ENCODE measurements at regions not wholly inside any gene's neighbourhood (a gene's known extent, or its start where the extent isn't known, plus 50 kb on each side); places are given as distances from the start of the nearest gene placed in this dataset.

DNA sequence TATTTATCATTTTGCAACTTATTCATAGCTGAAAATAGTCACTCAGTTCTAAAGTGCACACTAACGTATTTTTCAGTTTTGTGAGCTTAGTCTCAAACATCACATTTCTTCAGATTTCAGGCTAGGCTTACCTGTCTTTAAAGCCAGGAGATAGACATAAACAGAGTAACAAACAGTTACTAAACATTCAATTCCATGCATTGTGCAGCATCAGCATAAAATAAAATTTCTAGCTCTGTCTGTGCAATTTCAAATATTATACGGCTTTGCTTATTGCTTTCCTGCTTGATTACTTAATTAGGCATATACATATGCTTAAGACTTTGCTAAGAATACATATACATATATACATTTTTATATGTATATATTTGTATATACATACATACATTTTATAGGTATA, 637.0 kb downstream of the NR4A2 start:
- Mint-ChIP-seq H3K9me3 (no peaks in the 10 kb centered on the region), H3K27ac (no peak overlapping the region), H3K36me3 (ENCODE audit: low read depth) (no peaks in the 10 kb centered on the region), H3K27me3 (ENCODE audit: low read depth) (no peaks in the 10 kb centered on the region), H3K4me3 (ENCODE audit: low read depth) (no peak overlapping the region), H3K4me1 (ENCODE audit: low read depth) (no peaks in the 10 kb centered on the region)
- DNase-seq (ENCODE audit: low spot score) = no peak
- intact Hi-C loops (cut with micrococcal nuclease) = no loop called here

DNA sequence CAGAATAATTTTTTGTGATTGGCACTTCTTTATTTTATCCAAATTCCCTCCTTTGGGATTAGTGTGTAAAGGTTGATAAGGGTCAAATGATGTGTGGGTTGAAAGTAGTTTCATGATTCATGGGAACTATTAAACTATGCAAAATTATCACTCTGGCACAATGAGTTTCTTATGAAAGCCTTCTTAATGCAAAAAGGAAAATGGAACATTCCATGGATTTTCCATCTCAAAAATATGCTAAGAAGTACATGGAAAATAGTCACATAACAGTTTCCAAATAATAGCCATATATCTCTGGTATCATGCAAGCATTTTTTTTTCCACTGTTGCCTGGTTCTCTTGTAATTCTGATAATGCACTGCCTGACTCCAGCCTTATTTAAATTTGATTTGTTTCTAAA, 639.7 kb downstream of the NR4A2 start:
- H3K27me3 Mint-ChIP-seq (ENCODE audit: low read depth) = no peaks in the 10 kb centered on the region
- no peak overlapping the region for H3K27ac Mint-ChIP-seq
- H3K4me3 Mint-ChIP-seq (ENCODE audit: low read depth) = no peak overlapping the region
- intact Hi-C loops (cut with micrococcal nuclease) = no loop called here
- no peak for DNase-seq (ENCODE audit: low spot score)
- H3K36me3 Mint-ChIP-seq (ENCODE audit: low read depth) = no peaks in the 10 kb centered on the region
- no peaks in the 10 kb centered on the region for H3K9me3 Mint-ChIP-seq
- H3K4me1 Mint-ChIP-seq (ENCODE audit: low read depth) = no peaks in the 10 kb centered on the region

DNA sequence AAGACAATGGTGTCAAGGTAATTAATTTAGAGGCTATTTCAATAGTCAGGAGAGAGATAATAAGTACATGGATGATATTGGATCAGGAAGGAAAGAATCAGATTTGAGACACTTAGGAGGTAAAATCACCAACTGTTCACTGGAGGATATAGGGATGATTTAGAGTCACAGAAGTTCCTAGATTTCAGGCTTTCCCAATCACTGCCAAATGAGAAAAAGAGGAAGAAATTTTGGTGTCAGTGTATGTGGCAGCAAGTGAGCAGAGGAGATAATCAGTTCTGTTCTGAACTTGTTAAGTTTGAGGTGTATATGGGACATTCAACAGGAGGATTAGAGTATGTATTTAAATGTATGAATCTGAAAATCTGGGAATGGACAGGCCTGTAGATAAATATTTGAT, 640.4 kb downstream of the NR4A2 start:
- no peak for DNase-seq (ENCODE audit: low spot score)
- no peaks in the 10 kb centered on the region for H3K27me3 Mint-ChIP-seq (ENCODE audit: low read depth)
- no peaks in the 10 kb centered on the region for H3K4me1 Mint-ChIP-seq (ENCODE audit: low read depth)
- H3K36me3 Mint-ChIP-seq (ENCODE audit: low read depth) = no peaks in the 10 kb centered on the region
- intact Hi-C loops (cut with micrococcal nuclease) = no loop called here
- no peak overlapping the region for H3K27ac Mint-ChIP-seq
- no peak overlapping the region for H3K4me3 Mint-ChIP-seq (ENCODE audit: low read depth)
- no peaks in the 10 kb centered on the region for H3K9me3 Mint-ChIP-seq

DNA sequence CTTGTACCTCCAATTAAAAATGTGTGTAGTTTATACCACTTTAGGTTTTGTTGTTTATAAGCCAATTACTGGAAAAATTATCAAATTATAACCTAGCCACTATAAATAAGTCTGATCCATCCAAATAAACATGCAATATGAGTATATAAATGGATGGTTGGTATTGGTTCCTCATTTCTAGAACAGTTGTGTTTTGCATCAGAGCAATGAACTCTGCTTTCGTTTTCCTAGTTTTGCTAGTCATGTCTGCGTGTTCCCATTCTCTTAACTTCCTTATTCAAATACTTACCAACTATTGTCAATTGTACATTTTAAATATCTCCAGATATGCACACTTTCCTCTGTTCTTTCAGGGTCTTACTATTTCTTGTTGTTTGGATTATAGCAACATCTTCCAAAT, 641.7 kb downstream of the NR4A2 start:
- DNase-seq (ENCODE audit: low spot score) = no peak
- Mint-ChIP-seq H3K27me3 (ENCODE audit: low read depth) (no peaks in the 10 kb centered on the region), H3K27ac (no peak overlapping the region), H3K36me3 (ENCODE audit: low read depth) (no peaks in the 10 kb centered on the region), H3K4me3 (ENCODE audit: low read depth) (no peak overlapping the region), H3K4me1 (ENCODE audit: low read depth) (no peaks in the 10 kb centered on the region), H3K9me3 (no peaks in the 10 kb centered on the region)
- intact Hi-C loops (cut with micrococcal nuclease) = no loop called here

DNA sequence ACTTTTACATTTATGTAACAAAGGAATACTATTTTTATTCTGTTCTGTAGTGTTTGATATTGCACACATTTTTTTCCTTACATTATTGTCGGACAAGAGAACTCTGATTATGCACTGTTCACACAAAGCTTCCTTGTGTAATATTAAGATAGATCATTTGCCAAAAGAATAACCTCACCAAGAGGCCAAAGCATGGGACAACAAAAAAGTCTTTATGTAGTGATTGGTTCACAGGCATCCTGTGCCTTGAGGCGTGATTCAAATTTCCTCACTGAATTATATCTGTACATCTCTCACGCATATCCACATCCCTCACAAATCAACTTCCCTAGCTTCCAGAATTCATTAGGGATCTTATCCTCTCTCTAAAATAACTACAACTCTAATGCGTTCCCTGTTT, 642.7 kb downstream of the NR4A2 start:
- no peak for DNase-seq (ENCODE audit: low spot score)
- H3K36me3 Mint-ChIP-seq (ENCODE audit: low read depth) = no peaks in the 10 kb centered on the region
- no peaks in the 10 kb centered on the region for H3K9me3 Mint-ChIP-seq
- intact Hi-C loops (cut with micrococcal nuclease) = no loop called here
- no peak overlapping the region for H3K4me3 Mint-ChIP-seq (ENCODE audit: low read depth)
- no peaks in the 10 kb centered on the region for H3K27me3 Mint-ChIP-seq (ENCODE audit: low read depth)
- no peak overlapping the region for H3K27ac Mint-ChIP-seq
- no peaks in the 10 kb centered on the region for H3K4me1 Mint-ChIP-seq (ENCODE audit: low read depth)

DNA sequence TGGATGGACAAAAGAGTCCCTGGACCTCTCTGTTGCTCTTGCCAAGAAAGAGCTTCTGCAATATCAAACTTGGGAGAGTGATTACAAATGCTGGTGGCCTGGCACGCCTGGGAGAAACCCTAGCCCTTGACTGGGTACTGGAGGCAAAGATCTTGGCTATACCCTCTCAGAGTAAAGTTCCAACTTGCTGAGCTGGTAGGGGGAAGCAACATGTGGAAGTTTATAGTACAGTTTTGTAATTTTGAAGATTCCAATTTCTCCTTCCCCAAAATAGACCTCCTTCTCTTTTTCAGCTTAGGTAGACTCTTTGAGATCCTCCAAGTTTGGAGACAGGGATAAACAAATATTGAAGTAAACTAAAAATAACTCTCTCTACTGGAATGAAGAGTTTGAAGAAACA, 645.3 kb downstream of the NR4A2 start:
- H3K4me1 Mint-ChIP-seq (ENCODE audit: low read depth) = no peaks in the 10 kb centered on the region
- H3K27me3 Mint-ChIP-seq (ENCODE audit: low read depth) = no peaks in the 10 kb centered on the region
- no peak overlapping the region for H3K4me3 Mint-ChIP-seq (ENCODE audit: low read depth)
- no peaks in the 10 kb centered on the region for H3K9me3 Mint-ChIP-seq
- no peak for DNase-seq (ENCODE audit: low spot score)
- intact Hi-C loops (cut with micrococcal nuclease) = no loop called here
- no peaks in the 10 kb centered on the region for H3K36me3 Mint-ChIP-seq (ENCODE audit: low read depth)
- H3K27ac Mint-ChIP-seq = no peak overlapping the region

DNA sequence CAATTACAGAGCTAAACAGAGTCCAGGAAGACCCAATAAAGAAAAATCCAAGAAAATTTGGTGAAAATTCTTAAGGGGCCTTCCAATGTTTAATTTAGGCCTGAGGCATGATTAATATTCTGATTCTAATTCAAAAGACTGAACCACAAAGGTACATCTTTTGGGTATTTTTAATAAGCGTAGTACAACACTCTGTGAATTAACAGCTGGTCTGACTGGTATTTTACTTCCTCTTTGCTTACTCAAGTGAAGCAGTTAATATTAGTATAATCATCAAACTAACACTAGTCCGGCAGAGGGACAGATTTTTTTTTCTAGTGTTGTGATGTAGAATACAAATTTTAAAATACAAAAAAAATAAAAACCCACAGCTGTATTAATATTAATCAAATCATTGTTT, 652.9 kb downstream of the NR4A2 start:
- Mint-ChIP-seq H3K27ac (no peak overlapping the region), H3K36me3 (ENCODE audit: low read depth) (no peaks in the 10 kb centered on the region), H3K9me3 (no peaks in the 10 kb centered on the region), H3K4me1 (ENCODE audit: low read depth) (no peaks in the 10 kb centered on the region), H3K27me3 (ENCODE audit: low read depth) (no peaks in the 10 kb centered on the region), H3K4me3 (ENCODE audit: low read depth) (no peak overlapping the region)
- DNase-seq (ENCODE audit: low spot score) = no peak
- intact Hi-C loops (cut with micrococcal nuclease) = no loop called here

DNA sequence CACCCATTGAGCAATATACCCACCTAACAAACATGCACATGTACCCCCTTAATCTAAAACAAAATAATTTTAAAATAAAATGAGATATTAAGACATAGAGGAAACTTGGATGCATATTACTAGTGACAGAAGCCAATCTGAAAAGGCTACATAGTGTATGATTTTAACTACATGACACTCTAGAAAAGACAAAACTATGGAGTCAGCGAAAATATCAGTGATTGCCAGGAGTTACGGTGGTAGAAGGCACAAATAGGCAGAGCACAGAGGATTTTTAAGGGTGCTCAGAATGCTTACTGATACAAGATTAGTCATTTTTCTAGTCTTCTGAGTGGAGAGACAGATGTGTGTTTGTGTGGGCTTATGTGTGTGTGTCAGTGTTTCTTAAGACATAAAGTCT, 656.6 kb downstream of the NR4A2 start:
- Mint-ChIP-seq H3K36me3 (ENCODE audit: low read depth) (no peaks in the 10 kb centered on the region), H3K4me1 (ENCODE audit: low read depth) (no peaks in the 10 kb centered on the region), H3K9me3 (peaks cover 5% of the 10 kb centered on the region), H3K27me3 (ENCODE audit: low read depth) (no peaks in the 10 kb centered on the region), H3K4me3 (ENCODE audit: low read depth) (no peak overlapping the region), H3K27ac (no peak overlapping the region)
- DNase-seq (ENCODE audit: low spot score) = no peak
- intact Hi-C loops (cut with micrococcal nuclease) = no loop called here

DNA sequence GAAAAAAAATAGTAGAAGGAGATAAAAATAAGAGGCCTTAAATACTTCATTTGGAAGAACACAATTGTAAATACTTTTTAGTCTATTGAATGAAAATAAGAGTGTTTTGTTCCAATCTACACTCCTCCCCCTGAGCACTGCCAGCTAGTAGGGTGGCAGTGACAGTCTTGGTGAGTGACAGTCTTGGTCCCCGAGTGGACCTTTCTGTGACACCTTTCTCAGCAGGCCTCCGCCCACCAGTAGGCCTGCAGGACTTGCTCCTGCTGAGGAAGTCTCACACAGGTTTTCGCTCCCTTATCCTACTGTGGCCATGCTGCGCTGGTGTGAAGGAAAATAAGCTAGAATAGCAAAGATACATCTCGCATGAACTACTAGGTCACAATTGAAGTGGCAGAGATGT, 666.8 kb downstream of the NR4A2 start:
- no peaks in the 10 kb centered on the region for H3K4me1 Mint-ChIP-seq (ENCODE audit: low read depth)
- no peaks in the 10 kb centered on the region for H3K36me3 Mint-ChIP-seq (ENCODE audit: low read depth)
- intact Hi-C loops (cut with micrococcal nuclease) = no loop called here
- H3K4me3 Mint-ChIP-seq (ENCODE audit: low read depth) = no peak overlapping the region
- no peak for DNase-seq (ENCODE audit: low spot score)
- H3K27me3 Mint-ChIP-seq (ENCODE audit: low read depth) = no peaks in the 10 kb centered on the region
- no peak overlapping the region for H3K27ac Mint-ChIP-seq
- H3K9me3 Mint-ChIP-seq = no peaks in the 10 kb centered on the region

DNA sequence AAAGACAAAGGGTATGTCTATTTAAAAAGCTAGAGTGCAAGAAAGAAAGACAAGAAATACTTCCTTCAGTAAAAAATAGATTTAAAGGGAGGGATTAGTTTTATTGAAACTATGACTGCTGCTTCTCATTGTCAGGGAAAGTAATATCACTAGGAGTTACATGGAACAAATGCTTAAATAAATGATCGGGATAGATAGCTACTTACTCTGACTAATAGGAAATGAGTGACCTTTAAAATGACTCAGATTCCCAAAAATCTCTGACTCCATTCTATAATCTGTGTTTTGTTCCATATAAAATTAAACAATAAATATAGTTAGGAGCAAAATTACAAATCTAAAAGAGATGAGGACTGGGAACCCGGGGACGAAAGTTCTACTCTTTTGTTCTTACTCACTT, 669.3 kb downstream of the NR4A2 start:
- Mint-ChIP-seq H3K36me3 (ENCODE audit: low read depth) (no peaks in the 10 kb centered on the region), H3K4me1 (ENCODE audit: low read depth) (no peaks in the 10 kb centered on the region), H3K27ac (no peak overlapping the region), H3K4me3 (ENCODE audit: low read depth) (no peak overlapping the region), H3K27me3 (ENCODE audit: low read depth) (no peaks in the 10 kb centered on the region), H3K9me3 (no peaks in the 10 kb centered on the region)
- intact Hi-C loops (cut with micrococcal nuclease) = no loop called here
- DNase-seq (ENCODE audit: low spot score) = no peak

DNA sequence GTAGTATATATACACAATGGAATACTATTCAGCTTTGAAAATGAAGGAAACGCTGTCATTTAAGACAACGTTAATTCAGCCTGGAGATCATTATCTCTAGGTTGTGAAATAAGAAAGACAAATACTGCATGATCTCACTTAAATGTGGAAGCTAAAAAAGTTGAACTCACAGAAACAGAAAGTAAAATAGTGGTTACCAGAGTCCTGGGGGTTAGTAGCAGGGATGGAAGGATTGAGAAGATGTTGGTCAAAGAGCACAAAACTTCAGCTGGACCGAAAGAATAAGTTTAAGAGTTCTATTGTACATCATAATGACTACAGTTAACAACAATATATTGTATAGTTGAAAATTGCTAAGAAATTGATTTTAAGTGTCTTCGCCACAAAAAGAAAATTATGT, 670.3 kb downstream of the NR4A2 start:
- Mint-ChIP-seq H3K36me3 (ENCODE audit: low read depth) (no peaks in the 10 kb centered on the region), H3K27me3 (ENCODE audit: low read depth) (no peaks in the 10 kb centered on the region), H3K4me3 (ENCODE audit: low read depth) (no peak overlapping the region), H3K27ac (no peak overlapping the region), H3K9me3 (no peaks in the 10 kb centered on the region), H3K4me1 (ENCODE audit: low read depth) (no peaks in the 10 kb centered on the region)
- DNase-seq (ENCODE audit: low spot score) = no peak
- intact Hi-C loops (cut with micrococcal nuclease) = no loop called here

DNA sequence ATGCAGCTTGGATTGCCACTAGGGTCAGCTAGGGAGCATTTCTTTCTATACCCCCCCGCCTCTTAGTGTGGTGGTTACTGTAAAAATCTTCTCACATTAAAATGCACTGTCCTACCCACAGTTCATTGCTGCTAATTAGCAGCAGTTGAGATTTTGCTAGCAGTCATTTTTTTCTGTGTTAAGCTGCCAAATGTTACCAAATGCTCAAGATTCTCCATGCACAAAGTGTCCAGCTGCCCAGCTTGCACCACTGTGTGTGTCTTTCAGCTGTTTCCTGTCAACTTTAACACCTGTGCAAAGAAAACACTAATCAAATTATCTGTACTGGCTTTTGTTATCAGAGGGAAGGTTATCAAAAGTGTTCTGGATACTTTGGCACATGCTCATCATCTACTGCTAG, 679.3 kb downstream of the NR4A2 start:
- Mint-ChIP-seq H3K4me3 (ENCODE audit: low read depth) (no peak overlapping the region), H3K9me3 (no peaks in the 10 kb centered on the region), H3K36me3 (ENCODE audit: low read depth) (no peaks in the 10 kb centered on the region), H3K4me1 (ENCODE audit: low read depth) (no peaks in the 10 kb centered on the region), H3K27me3 (ENCODE audit: low read depth) (no peaks in the 10 kb centered on the region), H3K27ac (no peak overlapping the region)
- no peak for DNase-seq (ENCODE audit: low spot score)
- intact Hi-C loops (cut with micrococcal nuclease) = no loop called here

DNA sequence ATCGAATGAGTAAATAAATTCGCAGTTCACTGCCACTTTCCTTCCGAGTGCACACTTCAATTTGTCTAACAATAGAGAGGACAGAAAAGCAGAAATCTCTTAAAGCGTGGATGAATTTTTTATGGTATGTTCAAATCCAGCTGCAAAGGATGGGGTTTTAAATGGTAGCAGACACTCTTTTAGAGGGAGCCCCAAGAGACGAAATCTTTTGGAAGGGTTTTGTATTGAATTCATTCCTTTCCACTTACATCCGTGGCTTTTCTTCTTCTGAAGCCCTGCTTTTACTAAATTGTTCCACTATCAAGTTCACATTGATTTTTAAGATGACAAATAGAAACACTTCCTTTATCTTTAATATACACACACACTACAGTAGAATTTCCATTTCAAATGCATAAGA, 680.7 kb downstream of the NR4A2 start:
- intact Hi-C loops (cut with micrococcal nuclease) = no loop called here
- no peaks in the 10 kb centered on the region for H3K9me3 Mint-ChIP-seq
- H3K36me3 Mint-ChIP-seq (ENCODE audit: low read depth) = no peaks in the 10 kb centered on the region
- no peak for DNase-seq (ENCODE audit: low spot score)
- no peak overlapping the region for H3K27ac Mint-ChIP-seq
- no peak overlapping the region for H3K4me3 Mint-ChIP-seq (ENCODE audit: low read depth)
- H3K27me3 Mint-ChIP-seq (ENCODE audit: low read depth) = no peaks in the 10 kb centered on the region
- H3K4me1 Mint-ChIP-seq (ENCODE audit: low read depth) = no peaks in the 10 kb centered on the region

DNA sequence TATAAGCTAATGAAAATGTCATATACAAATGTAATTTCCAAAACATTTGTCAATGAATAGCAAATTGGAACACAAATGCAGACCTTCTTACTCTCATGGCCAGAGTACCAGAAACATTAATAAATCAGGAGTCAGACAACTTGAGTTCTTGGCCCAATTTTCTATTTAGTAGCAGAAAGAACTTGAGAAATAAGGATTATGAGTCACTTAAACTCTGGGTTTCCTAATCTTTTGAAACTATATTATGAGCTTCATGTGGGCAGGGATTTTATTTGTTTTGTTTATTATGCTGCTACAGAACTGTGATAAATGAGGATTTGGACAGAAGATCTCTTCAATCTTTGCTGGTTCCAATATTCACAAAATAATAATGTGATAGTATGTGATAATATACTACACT, 686.7 kb downstream of the NR4A2 start:
- H3K27ac Mint-ChIP-seq = no peak overlapping the region
- intact Hi-C loops (cut with micrococcal nuclease) = no loop called here
- H3K4me3 Mint-ChIP-seq (ENCODE audit: low read depth) = no peak overlapping the region
- DNase-seq (ENCODE audit: low spot score) = no peak
- H3K9me3 Mint-ChIP-seq = no peaks in the 10 kb centered on the region
- no peaks in the 10 kb centered on the region for H3K36me3 Mint-ChIP-seq (ENCODE audit: low read depth)
- no peaks in the 10 kb centered on the region for H3K4me1 Mint-ChIP-seq (ENCODE audit: low read depth)
- H3K27me3 Mint-ChIP-seq (ENCODE audit: low read depth) = no peaks in the 10 kb centered on the region
